HL-60 (cell line): ENCODE measurements at regions not wholly inside any gene's neighbourhood (a gene's known extent, or its start where the extent isn't known, plus 50 kb on each side); places are given as distances from the start of the nearest gene placed in this dataset.

Source experiments
- DNase-seq, 2 experiments: peaks; one replicate each; pipeline ENCODE4 v3.0.0-alpha.2; 2010 to 2020; ENCODE audit warnings: low read depth in 1 of 2, low spot score in 1 of 2
- H3K27ac ChIP-seq: fragments of 250-450 bp; sonication (Bioruptor Pico); replicated peaks from 2 replicates; pipeline ENCODE4 v1.5.1; 2020; ENCODE audit warnings: mild to moderate bottlenecking, moderate library complexity
- H3K27me3 ChIP-seq: fragments of 250-450 bp; sonication (Bioruptor Pico); 2 replicates; pipeline ENCODE4 v1.5.1; 2021; ENCODE audit warnings: mild to moderate bottlenecking, moderate library complexity; ENCODE audit not compliant: insufficient read depth, poor library complexity, severe bottlenecking
- H3K4me3 ChIP-seq: replicated peaks from 2 replicates; pipeline ENCODE4 v1.5.1; 2011; ENCODE audit warnings: mild to moderate bottlenecking, control low read depth, low read length; ENCODE audit not compliant: insufficient read depth
- GABPA ChIP-seq: IDR thresholded peaks from 2 replicates; pipeline ENCODE4 v1.6.1; 2012; ENCODE audit warnings: low read depth
- POLR2AphosphoS5 ChIP-seq: IDR thresholded peaks from 2 replicates; pipeline ENCODE4 v1.6.1; 2012; ENCODE audit warnings: low read depth
- SPI1 ChIP-seq: IDR thresholded peaks from 2 replicates; pipeline ENCODE4 v1.6.1; 2012; ENCODE audit warnings: low read depth, mild to moderate bottlenecking, borderline replicate concordance
- TF ChIP-seq, protein P1 (sequence below): IDR thresholded peaks from 2 replicates; pipeline ENCODE4 v1.6.1; 2012; ENCODE audit warnings: low read depth; ENCODE audit not compliant: insufficient replicate concordance
- TF ChIP-seq, protein P2 (sequence below): IDR thresholded peaks from one replicate; pipeline ENCODE4 v1.5.1; 2011; ENCODE audit warnings: low read length, control low read depth, inconsistent platforms; ENCODE audit not compliant: insufficient read depth

DNA sequence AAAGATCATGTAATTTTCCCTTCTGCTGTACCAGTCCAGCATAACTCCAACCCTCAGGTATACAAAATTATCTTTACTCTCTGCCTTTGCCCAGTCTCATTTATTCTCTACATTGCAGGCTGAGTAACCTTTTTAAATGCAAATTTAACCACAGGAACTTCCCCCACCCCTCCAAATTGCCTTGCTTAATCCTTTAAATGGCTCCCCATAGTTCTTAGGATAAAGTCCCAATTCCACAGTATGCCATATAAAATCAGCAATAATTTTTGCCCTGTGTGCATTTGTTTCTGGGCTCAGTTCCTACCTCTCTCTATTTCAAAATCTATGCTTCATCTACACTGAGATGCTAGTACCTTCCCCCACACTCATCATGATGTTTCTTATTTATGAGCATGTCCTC, 879.7 kb downstream of the RPA4 start:
- DNase-seq = no peak
- Histone ChIP-seq H3K27me3 (no peaks in the 10 kb centered on the region), H3K4me3 (no peak overlapping the region), H3K27ac (no peak overlapping the region)
- no peak for TF ChIP-seq GABPA
- TF ChIP-seq SPI1 = no peak
- no peak for TF ChIP-seq POLR2AphosphoS5
- TF ChIP-seq, protein P1, sequence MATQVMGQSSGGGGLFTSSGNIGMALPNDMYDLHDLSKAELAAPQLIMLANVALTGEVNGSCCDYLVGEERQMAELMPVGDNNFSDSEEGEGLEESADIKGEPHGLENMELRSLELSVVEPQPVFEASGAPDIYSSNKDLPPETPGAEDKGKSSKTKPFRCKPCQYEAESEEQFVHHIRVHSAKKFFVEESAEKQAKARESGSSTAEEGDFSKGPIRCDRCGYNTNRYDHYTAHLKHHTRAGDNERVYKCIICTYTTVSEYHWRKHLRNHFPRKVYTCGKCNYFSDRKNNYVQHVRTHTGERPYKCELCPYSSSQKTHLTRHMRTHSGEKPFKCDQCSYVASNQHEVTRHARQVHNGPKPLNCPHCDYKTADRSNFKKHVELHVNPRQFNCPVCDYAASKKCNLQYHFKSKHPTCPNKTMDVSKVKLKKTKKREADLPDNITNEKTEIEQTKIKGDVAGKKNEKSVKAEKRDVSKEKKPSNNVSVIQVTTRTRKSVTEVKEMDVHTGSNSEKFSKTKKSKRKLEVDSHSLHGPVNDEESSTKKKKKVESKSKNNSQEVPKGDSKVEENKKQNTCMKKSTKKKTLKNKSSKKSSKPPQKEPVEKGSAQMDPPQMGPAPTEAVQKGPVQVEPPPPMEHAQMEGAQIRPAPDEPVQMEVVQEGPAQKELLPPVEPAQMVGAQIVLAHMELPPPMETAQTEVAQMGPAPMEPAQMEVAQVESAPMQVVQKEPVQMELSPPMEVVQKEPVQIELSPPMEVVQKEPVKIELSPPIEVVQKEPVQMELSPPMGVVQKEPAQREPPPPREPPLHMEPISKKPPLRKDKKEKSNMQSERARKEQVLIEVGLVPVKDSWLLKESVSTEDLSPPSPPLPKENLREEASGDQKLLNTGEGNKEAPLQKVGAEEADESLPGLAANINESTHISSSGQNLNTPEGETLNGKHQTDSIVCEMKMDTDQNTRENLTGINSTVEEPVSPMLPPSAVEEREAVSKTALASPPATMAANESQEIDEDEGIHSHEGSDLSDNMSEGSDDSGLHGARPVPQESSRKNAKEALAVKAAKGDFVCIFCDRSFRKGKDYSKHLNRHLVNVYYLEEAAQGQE = no peak

DNA sequence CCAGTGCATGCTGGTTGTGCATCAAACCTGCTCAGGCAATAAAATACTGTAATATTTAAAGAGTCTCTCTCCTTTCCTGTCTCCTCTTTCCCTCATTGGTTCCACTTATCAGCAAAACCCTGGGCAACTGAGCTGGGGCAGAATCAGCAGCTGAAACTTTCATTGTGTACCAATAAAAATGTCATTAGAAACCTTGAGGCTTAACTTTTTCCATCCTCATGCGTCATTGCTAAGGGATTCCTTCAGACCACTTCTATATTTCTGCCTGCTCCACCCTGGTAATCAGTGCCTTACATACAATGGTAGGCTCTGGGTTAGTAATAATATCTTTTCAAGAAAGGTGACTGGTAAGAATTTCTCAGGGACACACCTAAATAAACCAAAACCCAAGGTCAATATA, 880.3 kb downstream of the RPA4 start:
- H3K27me3 ChIP-seq = no peaks in the 10 kb centered on the region

DNA sequence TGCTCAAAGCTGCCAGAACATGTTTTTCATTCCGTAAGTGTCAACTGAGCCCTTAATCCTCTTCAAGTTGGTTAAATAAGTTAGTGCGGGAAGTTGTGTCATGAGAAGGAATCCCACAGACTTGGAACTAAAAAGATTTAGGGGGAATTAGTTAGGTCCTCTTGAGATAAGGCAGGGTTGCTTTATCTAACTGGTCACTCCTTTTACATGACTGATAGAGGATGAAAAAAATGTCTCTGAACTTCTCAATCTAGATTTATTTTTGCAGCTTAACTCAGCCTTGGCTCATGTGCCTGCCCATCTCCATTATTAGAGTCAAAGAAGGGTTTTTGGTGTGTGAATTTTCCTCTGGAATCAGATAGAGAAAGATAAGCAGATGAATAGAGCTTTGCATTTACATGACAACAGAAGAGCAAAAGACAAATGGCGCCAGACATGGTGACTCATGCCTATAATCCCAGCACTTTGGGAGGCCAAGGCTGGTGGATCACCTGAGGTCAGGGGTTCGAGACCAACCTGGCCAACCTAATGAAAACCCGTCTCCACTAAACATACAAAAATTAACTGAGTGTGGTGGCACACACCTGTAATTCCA, 882.9 kb downstream of the RPA4 start:
- Histone ChIP-seq H3K27me3 (no peaks in the 10 kb centered on the region), H3K4me3 (no peak overlapping the region), H3K27ac (no peak overlapping the region)
- DNase-seq = no peak
- TF ChIP-seq SPI1 (no peak), POLR2AphosphoS5 (no peak), GABPA (no peak)
- TF ChIP-seq, protein P1 = no peak
- TF ChIP-seq, protein P2, sequence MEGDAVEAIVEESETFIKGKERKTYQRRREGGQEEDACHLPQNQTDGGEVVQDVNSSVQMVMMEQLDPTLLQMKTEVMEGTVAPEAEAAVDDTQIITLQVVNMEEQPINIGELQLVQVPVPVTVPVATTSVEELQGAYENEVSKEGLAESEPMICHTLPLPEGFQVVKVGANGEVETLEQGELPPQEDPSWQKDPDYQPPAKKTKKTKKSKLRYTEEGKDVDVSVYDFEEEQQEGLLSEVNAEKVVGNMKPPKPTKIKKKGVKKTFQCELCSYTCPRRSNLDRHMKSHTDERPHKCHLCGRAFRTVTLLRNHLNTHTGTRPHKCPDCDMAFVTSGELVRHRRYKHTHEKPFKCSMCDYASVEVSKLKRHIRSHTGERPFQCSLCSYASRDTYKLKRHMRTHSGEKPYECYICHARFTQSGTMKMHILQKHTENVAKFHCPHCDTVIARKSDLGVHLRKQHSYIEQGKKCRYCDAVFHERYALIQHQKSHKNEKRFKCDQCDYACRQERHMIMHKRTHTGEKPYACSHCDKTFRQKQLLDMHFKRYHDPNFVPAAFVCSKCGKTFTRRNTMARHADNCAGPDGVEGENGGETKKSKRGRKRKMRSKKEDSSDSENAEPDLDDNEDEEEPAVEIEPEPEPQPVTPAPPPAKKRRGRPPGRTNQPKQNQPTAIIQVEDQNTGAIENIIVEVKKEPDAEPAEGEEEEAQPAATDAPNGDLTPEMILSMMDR = no peak

More for the DNA sequence above, 880.3 kb downstream of the RPA4 start:
- no peak overlapping the region for H3K27ac ChIP-seq
- DNase-seq = no peak
- no peak overlapping the region for H3K4me3 ChIP-seq
- TF ChIP-seq SPI1 = no peak
- TF ChIP-seq POLR2AphosphoS5 = no peak
- TF ChIP-seq, protein P2 = no peak
- no peak for TF ChIP-seq GABPA
- TF ChIP-seq, protein P1 = no peak
